ENCODE measurements at regions not wholly inside any gene's neighbourhood (a gene's known extent, or its start where the extent isn't known, plus 50 kb on each side); places are given as distances from the start of the nearest gene placed in this dataset.

GRCh38 chr6:164861967-164862366 is 447.4 kb downstream of the C6orf118 start:
- DNase-seq (ENCODE audit: low spot score) = no peak
- TF ChIP-seq CTCF (IDR thresholded peaks at IDR 0.05; ENCODE audit: extremely low read depth, missing control alignments) = no peak

- TF ChIP-seq CTCF (IDR thresholded peaks at IDR 0.05; ENCODE audit: extremely low read depth, missing control alignments) = no peak
- DNase-seq (ENCODE audit: low spot score) = no peak
Observed at GRCh38 chr6:164859816-164860215, 449.6 kb downstream of the C6orf118 start.

- no peak for DNase-seq (ENCODE audit: low spot score)
- no peak for TF ChIP-seq CTCF (IDR thresholded peaks at IDR 0.05; ENCODE audit: extremely low read depth, missing control alignments)
Observed at GRCh38 chr6:164856138-164856537, 453.3 kb downstream of the C6orf118 start.

- TF ChIP-seq CTCF (IDR thresholded peaks at IDR 0.05; ENCODE audit: extremely low read depth, missing control alignments) = no peak
- no peak for DNase-seq (ENCODE audit: low spot score)
Observed at GRCh38 chr6:164855281-164855680, 454.1 kb downstream of the C6orf118 start.

GRCh38 chr6:164854526-164854925 is 454.9 kb downstream of the C6orf118 start:
- no peak for TF ChIP-seq CTCF (IDR thresholded peaks at IDR 0.05; ENCODE audit: extremely low read depth, missing control alignments)
- no peak for DNase-seq (ENCODE audit: low spot score)

GRCh38 chr6:164845773-164846172 is 463.6 kb downstream of the C6orf118 start:
- no peak for TF ChIP-seq CTCF (IDR thresholded peaks at IDR 0.05; ENCODE audit: extremely low read depth, missing control alignments)

GRCh38 chr6:164842085-164842484 is 467.3 kb downstream of the C6orf118 start:
- TF ChIP-seq CTCF (IDR thresholded peaks at IDR 0.05; ENCODE audit: extremely low read depth, missing control alignments) = no peak
- DNase-seq (ENCODE audit: low spot score) = no peak

More at GRCh38 chr6:164845773-164846172, 463.6 kb downstream of the C6orf118 start:
- DNase-seq (ENCODE audit: low spot score) = no peak

Measured in GM20000 (cell line).